GM18502 (cell line): ENCODE measurements at regions not wholly inside any gene's neighbourhood (a gene's known extent, or its start where the extent isn't known, plus 50 kb on each side); places are given as distances from the start of the nearest gene placed in this dataset.
"Not testable (repeated sequence)": the region's sequence is repeated elsewhere in the genome, so short reads cannot be mapped to it uniquely, and the experiment has no call there.

Experiments
- ATAC-seq: cut with Tn5 transposase; IDR thresholded peaks from one replicate; pipeline ENCODE4 v1.9.1; 2021; ENCODE audit warnings: mild to moderate bottlenecking; ENCODE audit not compliant: unreplicated experiment, poor library complexity

DNA sequence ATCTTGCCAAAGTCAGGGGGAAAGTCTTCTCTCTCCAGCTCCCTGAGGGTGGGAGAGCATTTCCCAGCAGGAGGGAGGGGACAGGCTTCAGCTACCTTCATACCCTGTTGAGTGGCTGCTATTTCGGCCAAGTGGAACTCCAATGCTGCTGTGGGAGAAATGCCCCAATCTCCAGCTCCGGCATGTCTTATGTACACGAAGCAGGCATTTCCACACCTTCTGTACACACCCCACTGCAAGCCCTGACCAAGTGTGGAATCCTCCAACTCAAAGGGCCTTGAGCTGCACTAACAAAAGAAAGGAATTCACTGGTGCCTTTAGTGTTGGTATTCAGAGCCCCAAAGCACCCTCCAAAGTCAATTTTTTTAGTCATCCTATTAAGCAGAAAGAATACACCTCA is 313.6 kb upstream of the NT5E start:
- ATAC-seq = no peak

DNA sequence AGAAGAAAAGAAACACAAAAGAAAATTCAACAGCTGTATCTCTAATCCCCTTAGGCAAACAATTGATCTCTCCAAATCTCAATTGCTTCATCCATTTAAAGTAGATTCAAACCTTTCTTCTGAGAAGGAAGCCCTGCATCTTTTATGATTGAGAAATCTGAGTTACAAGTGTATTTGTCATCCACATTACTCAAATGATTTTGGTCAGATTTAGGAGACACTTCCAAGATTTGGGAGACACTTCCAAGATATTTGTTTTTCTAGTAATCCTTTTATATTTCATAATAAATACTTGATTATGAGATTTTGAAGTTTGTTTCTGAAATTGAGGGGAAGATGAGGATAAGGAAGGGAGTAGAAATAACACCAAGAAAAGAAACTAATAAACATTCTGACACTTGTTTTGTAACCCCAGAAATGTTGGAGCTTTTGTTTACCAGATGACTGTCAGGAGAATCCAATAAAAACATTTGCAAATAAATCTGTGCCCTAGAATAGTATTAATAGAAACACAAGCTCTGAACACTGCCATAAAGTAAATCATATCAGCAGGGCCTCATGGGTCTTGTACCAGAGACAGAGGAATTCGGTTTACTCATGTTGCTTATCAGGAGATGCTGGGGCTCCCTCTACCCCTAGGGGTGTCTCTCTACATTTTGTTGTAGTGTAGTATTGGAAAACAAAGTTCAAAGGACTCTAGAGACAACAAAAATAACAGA is 314.3 kb upstream of the NT5E start:
- ATAC-seq = no peak

DNA sequence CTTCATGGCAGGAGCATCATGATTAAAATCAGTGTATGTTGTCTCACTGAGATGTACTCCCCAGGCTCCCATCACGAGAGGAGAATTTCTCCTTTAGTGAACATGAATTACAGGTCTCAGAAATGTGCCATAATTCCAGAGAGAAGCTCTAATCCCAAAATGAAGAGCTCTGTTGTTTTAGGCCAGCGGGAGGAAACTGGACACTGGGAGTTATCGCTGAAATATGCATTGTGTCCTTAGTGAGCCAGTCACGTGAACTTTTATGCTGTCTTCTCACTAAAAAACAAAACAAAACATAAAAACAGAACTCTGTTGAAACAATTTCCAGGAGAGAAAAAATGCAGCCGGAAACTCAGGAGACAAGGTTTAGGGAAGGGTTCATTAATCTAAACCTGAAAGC is 315.7 kb upstream of the NT5E start:
- no peak for ATAC-seq

DNA sequence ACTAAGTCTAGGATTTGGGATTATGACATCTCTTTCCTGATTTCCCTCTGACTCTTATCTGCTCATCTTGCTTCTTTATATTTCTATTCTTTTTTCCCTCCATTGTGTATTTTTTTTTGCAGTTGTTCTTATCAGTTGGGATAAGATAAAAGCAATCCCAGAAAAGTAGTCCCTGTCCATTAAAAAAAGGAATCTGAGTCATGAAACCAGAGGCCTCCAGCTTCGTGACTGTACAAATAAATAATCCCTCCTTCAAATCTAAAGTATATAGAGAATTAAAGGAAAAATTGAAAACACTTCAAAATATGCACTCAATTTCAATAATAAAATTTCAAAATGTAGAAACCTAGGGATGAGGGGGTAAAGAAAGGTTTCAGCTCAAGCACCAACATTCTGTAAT is 317.8 kb upstream of the NT5E start:
- ATAC-seq = no peak

DNA sequence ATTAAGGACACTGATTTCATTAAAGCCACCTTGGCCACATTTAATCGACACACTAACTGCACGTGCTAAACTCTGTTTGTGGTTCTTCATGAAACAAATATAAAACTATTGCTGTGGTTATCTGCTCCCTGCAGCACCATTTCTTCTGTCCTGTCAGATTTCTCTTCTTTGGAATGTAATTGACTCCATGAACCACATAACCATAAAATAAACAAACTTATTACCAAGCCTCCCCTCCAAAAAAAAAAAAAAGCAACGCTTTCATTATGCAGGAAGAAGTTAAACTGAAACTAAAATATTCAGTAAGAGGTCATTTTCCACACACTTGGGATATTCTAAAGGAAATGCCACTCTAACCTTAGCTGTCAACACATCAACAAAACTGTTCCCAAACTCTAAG is 319.1 kb upstream of the NT5E start:
- ATAC-seq = no peak

DNA sequence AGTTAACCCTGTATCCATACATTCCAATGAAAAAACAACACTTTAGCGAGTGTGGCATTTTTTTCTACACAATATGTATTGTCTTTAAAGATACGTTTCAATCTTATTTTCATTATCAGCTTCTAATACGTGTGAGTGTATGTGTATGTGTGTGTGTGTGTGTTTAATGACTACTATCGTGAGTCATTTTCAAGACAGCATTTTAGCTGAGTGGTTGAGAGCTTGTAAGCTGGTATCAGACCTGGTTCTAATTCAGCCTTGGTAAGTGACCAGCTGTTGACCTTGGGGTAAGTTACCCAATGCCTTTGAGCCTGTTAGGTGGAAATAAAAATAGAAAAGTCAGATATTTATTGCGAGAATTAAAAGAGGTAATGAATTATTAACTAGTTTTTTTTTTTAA is 320.0 kb upstream of the NT5E start:
- ATAC-seq = no peak

DNA sequence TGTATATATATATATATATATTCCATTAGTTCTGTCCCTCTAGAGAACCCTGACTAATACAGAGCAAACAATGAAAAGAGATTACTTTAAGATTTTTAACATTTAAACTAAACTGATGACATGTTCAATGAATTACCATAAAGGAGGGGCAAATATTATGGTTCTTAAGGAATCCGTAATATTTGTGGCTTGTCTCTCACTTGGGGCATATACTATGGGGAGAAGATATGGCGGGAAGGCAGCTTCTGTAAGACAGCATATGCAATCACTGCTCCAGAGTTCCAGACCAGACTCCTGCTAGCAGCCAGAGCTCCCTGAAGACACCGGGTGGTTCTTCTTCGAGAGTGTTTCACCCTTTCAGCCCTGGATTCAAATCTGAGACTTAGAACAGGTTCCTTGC is 321.1 kb upstream of the NT5E start:
- ATAC-seq = no peak

DNA sequence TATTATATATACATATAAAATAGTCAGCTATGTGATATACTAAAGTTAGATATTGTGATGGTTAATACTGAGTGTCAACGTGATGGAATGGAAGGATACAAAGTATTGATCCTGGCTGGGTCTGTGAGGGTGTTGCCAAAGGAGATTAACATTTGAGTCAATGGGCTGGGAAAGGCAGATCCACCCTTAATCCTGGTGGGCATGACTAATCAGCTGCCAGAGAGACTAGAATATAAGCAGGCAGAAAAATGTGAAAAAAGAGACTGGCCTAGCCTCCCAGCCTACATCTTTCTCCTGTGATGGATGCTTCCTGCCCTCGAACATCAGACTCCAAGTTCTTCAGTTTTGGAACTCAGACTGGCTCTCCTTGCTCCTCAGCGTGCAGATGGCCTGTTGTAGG is 321.6 kb upstream of the NT5E start:
- not testable (repeated sequence) for ATAC-seq

DNA sequence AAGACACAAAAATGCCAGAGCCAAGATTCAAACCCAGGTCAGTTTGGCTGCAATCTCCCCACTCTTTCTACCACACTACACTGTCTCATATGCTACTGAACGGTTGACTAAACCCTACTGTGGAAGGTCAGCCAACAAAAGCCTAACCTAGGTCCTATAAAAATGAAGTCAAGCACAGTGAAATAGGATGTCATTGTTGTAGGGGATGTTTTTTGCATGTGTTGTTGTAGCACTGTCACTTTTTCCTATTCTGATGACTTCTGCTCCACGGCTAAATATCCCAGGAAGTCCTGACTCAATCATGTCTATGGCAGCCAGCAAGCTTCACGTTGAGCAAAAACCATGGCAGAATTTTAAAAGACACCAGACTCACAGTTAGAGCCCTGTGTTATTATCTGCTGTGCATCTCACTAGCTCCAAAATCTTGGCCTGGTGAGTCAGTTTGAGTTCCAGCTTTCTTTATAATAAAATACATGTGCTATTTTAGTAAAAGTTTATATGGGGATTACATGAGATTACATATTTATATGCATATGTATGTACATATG is 322.1 kb upstream of the NT5E start:
- ATAC-seq = no peak

DNA sequence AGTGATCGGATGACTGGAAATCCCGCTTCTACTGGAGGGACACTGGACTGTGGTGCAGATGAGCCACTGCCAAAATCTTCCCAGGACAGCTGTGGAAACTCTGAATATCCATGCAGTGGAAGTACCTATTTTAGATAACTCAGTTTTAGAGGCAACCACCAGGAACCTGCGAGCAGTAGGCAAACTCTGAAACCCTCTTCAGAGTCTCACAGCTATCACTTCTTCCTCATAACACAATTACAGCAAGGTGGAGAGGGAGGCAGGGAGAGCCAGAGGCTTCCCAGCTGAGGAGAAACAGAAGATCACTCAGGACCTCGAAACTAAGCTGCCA is 322.8 kb upstream of the NT5E start:
- no peak for ATAC-seq

DNA sequence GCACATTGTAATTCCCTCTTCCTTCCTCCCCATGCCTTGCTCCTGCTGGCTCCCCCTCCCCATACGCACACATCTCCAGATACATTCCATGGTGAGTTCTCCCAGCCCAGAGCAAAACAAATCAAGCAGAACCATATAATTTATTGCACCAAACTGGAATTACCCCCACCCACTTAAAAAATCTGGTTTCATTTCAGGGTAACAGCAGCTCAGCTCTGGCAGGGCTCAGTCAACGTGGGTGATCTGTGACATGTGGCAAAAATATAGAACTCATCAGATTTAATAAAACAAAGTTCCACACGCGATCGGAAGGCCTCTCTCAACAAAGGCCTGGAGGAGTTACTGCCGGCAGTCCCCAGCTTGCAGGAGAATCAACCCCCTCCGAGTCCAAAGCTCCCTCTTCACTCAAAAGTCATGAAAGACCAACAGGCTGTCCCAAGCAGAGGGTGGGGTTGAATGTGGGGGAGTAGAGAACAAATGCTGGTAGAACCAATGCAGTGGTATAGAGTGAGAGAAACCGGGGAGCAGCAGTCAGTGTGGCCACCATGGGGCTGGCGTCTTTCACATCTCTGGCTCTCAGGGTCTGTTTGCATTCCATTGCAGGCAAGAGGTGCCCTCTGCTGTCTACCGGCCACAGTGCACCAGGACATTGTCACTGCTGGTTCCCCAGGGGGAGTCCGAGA is 323.3 kb upstream of the NT5E start:
- ATAC-seq = peak; percentile 71

DNA sequence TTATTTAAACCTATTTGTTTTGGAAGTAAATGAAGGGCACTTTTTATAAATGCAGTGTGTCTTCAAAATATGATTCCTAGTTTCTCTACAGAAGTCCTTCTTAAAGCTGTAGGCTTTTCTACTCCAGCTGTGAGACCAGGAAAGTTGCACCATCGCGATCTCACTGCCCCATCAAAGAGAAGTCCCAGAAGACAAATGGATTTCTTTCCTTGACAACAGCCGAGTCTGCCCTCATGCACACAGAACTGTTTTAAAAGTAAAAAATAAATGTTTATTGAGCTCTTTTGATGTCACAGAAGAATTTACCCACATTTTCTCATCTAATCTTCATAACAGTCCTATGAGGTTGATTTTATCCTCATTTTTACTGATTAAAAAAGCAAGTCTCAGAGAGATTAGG is 324.4 kb upstream of the NT5E start:
- no peak for ATAC-seq

DNA sequence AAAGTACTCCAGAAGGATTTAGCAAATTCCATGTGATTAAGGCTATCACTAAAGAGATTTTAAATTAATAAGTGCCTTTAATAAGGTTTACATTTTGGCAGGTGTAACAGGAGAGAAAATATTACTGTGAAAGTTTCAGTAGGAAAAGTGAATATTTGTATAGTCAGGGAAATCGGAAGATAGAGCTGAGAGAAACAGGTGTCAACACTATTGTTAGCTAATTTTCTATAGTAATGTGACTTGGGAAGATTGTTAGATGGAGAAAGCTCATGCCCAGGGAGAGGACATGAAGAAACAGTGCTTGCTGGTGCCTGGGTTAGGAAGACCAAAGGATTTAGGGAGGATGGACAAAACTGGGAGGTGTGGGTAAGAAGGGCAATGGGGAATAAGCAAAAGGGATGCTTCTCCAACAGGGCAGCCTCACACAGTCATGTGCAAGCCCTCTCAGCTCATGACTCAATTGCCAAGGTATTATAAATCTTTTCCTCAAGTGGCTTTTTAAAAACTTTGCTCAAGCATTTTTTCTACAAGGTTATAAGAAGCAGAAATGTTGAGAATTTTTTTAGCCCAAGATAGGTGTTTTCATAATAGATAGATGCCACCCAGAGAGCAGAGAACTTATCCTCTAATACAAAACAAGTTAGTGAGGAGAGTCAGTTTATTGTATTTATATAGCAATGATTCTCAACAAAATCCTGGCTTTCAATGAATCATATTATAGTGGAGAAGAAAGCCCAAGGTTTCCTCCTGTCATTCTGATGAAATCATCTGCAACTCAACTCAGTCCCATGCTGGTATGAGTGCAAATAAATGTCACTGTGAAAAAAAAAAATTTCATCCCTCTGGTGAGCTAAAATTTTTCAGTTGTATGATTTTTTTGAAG is 325.2 kb upstream of the NT5E start:
- no peak for ATAC-seq

DNA sequence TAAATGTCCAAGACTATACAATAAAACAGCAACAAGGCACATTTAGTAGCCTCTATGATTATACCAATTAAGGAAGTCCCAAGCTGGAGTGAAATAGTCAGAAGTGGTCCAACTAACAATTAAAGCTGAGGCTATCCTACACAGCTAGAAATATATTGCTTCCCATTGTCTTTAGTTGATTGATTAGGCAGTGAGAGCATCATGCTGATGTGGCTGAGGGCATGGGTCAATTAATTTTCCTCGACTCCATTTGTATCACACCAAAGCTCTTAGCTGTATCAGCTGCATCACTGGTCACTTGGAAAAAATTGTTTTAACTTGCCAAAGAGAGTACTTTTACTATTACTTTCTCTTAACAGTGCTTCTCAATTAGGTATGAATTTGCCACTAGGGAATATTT is 328.7 kb upstream of the NT5E start:
- no peak for ATAC-seq

DNA sequence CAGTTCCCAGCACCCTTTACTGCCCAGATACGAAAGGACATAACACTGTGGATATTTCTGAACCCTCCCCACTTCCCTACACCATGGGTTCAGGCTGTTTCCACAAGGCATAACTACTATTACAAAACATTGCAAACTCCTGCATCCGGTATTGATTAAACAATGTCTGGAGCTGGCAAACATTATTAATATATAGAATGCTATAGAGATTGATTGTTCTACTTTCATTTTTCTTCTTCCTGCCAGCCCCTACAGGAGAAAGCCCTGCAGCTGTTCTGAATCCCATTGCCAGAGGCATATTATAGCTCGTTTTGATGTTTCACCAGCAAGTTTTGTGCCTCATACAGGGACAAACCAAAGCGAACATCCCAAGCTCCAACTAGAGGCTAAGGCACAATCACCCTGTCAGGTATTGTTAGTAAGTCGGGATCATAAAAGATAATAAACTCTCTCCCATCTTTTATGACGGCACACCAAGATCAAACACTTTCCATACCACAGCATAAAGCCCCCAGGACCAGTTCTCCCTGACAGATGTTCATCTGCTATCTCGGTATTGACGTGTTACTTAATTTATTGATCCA is 331.1 kb upstream of the NT5E start:
- no peak for ATAC-seq

DNA sequence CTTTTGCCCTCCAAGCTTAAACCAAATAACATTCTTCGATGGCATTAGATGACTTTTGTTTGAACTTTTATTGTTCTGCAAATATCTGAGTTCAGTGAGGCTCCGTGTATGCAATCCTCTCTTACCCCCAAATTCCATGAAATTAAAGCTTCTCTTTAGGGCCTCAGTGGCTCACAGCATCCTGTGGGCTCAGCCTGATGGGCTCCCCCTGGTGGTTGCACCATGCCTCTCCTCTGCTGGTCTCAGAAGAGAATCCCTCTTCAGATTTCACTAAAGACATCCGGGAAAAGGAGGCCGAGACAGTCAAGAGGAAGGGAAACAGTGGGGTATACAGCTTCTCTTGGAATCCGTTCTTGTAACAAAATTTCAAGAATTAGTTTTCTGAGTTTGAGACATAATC is 331.6 kb upstream of the NT5E start:
- ATAC-seq = no peak

DNA sequence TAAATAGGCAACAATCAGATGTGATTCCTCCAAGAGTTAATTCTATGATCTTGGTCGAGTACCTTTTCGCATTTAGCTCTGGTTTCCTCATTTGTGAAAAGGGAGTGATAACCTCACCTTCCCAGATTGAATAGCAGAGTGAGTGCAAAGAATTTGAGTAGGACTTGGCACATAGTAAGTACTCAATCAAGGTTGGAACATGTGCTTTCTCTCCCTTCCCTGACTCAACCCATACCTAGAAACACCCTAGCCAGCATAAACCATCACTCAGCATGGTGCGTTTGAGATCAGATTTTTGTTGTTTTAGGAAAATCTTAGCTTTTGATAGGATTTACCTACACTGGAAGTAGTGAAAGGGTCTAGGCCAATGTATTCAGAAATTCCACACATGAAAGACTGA is 333.4 kb upstream of the NT5E start:
- no peak for ATAC-seq

DNA sequence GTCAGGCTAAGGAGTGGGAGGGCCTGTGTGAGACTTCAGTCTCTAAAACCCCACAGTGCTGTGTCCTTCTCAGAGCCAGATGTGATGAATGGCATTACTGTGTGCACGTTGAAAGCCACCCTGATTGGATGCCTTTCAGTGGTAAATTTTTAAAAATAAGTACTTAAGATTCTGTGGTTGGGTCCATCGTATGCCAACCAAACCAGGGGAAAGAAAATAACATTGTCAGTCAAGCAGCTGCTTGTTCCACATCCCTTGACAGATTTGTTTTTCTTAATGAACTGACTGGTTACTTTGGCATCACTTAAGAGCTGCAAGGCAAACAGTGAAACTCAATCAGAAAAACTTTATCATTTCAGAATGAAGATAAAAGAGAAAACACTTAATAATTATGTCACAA is 334.0 kb upstream of the NT5E start:
- no peak for ATAC-seq

DNA sequence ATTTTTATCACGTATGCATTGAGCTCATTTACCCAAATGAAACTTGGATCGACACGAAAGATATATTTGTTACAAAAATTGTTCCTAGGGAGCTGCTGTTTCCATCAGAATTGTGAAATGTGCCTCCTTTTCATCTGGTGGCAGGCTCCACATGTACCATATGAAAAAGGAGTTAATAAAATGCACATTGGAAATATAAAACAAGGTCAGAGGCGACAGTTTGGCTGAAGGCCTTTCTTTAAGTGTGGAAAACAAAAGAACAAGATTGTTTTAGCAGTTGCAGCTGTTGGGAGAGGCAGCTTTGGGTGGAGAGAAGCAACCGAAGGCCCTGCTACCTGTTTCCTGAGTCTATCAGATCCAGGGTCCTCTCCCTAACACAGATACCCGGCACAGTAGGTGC is 334.5 kb upstream of the NT5E start:
- no peak for ATAC-seq

DNA sequence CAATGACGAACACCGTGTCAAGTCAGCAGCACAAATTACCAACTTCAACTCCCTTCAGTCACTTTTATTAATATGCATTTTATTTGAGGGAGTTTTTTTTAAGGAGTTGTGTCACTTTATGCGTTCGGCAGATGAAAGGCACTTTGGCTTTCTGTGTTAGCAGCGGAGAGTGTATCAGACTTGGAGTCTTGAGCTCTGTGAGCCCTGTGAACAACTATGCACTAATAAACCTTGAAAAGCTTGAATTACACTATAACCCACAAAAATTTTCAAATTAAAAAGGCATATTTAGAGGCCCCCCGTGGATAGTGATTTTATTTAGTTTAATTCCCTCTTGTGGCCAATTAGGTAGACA is 335.3 kb upstream of the NT5E start:
- no peak for ATAC-seq
